ENCODE measurements at regions not wholly inside any gene's neighbourhood (a gene's known extent, or its start where the extent isn't known, plus 50 kb on each side); places are given as distances from the start of the nearest gene placed in this dataset.
A peak's percentile ranks its signal among the peaks of the same experiment; 100 is the strongest.
"Not testable (repeated sequence)": the region's sequence is repeated elsewhere in the genome, so short reads cannot be mapped to it uniquely, and the experiment has no call there.

- no peak for DNase-seq
- Histone ChIP-seq H3K27me3 (ENCODE audit: control insufficient read depth, insufficient read depth) (no peaks in the 10 kb centered on the region), H3K4me1 (ENCODE audit: control insufficient read depth, insufficient read depth, low read length) (no peaks in the 10 kb centered on the region), H3K27ac (ENCODE audit: low read length) (no peak overlapping the region), H3K4me3 (ENCODE audit: low read length) (no peak overlapping the region), H3K9me3 (ENCODE audit: control insufficient read depth, low read length) (no peaks in the 10 kb centered on the region)
- no peak for ATAC-seq
- intact Hi-C loops (cut with DNase I), result no loop called here
- 96% methylated on average over 3 of the region's 3 CpGs for WGBS
Measured at GRCh38 chr3:152206243-152206760, 62.4 kb upstream of the MBNL1 start.

DNA sequence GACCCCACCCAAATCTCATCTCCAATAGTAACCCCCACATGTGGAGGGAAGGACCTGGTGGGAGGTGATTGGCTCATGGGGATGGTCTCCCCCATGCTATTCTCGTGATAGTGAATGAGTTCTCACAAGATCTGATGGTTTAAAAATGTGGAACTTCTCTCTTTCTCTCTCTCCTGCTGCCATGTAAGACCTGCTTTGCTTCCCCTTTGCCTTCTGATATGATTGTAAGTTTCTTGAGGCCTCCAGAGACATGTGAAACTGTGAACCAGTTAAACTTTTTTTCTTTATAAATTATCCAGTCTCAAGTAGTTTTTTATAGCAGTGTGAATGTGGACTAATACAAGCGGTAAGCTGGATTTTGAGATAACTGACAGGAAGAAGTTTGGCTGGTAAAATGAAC is 60.3 kb upstream of the MBNL1 start:
- no peaks in the 10 kb centered on the region for H3K9me3 ChIP-seq (ENCODE audit: control insufficient read depth, low read length)

GRCh38 chr3:152209060-152209459 is 59.7 kb upstream of the MBNL1 start:
- Histone ChIP-seq H3K27ac (ENCODE audit: low read length) (no peak overlapping the region), H3K27me3 (ENCODE audit: control insufficient read depth, insufficient read depth) (no peaks in the 10 kb centered on the region), H3K4me1 (ENCODE audit: control insufficient read depth, insufficient read depth, low read length) (no peaks in the 10 kb centered on the region), H3K4me3 (ENCODE audit: low read length) (no peak overlapping the region), H3K9me3 (ENCODE audit: control insufficient read depth, low read length) (no peaks in the 10 kb centered on the region)
- WGBS, result 90% methylated on average over 2 of the region's 2 CpGs
- DNase-seq (no peak), ATAC-seq (no peak)
- intact Hi-C loops (cut with DNase I), result no loop called here

More for the DNA sequence above, 60.3 kb upstream of the MBNL1 start:
- ATAC-seq (no peak), DNase-seq (no peak)
- no peak overlapping the region for H3K4me3 ChIP-seq (ENCODE audit: low read length)
- no peak overlapping the region for H3K27ac ChIP-seq (ENCODE audit: low read length)
- WGBS, result 73% methylated on average over 2 of the region's 2 CpGs
- H3K27me3 ChIP-seq (ENCODE audit: control insufficient read depth, insufficient read depth), result no peaks in the 10 kb centered on the region
- no peaks in the 10 kb centered on the region for H3K4me1 ChIP-seq (ENCODE audit: control insufficient read depth, insufficient read depth, low read length)
- intact Hi-C loops (cut with DNase I), result no loop called here

GRCh38 chr3:152209776-152210175 is 59.0 kb upstream of the MBNL1 start:
- Histone ChIP-seq H3K27me3 (ENCODE audit: control insufficient read depth, insufficient read depth) (no peaks in the 10 kb centered on the region), H3K4me1 (ENCODE audit: control insufficient read depth, insufficient read depth, low read length) (no peaks in the 10 kb centered on the region), H3K9me3 (ENCODE audit: control insufficient read depth, low read length) (no peaks in the 10 kb centered on the region), H3K27ac (ENCODE audit: low read length) (no peak overlapping the region), H3K4me3 (ENCODE audit: low read length) (no peak overlapping the region)
- intact Hi-C loops (cut with DNase I), result no loop called here
- DNase-seq (no peak), ATAC-seq (no peak)
- WGBS, result 97% methylated on average over 5 of the region's 5 CpGs

GRCh38 chr3:152210697-152211096 is 58.0 kb upstream of the MBNL1 start:
- DNase-seq (no peak), ATAC-seq (no peak)
- Histone ChIP-seq H3K4me1 (ENCODE audit: control insufficient read depth, insufficient read depth, low read length) (no peaks in the 10 kb centered on the region), H3K27ac (ENCODE audit: low read length) (no peak overlapping the region), H3K4me3 (ENCODE audit: low read length) (no peak overlapping the region), H3K9me3 (ENCODE audit: control insufficient read depth, low read length) (no peaks in the 10 kb centered on the region), H3K27me3 (ENCODE audit: control insufficient read depth, insufficient read depth) (no peaks in the 10 kb centered on the region)
- WGBS, result 81% methylated on average over 2 of the region's 2 CpGs
- intact Hi-C loops (cut with DNase I), result no loop called here

GRCh38 chr3:152211655-152212054 is 57.1 kb upstream of the MBNL1 start:
- no peak overlapping the region for H3K4me3 ChIP-seq (ENCODE audit: low read length)
- intact Hi-C loops (cut with DNase I), result no loop called here
- H3K4me1 ChIP-seq (ENCODE audit: control insufficient read depth, insufficient read depth, low read length), result no peaks in the 10 kb centered on the region
- no peaks in the 10 kb centered on the region for H3K27me3 ChIP-seq (ENCODE audit: control insufficient read depth, insufficient read depth)
- ATAC-seq (no peak), DNase-seq (no peak)
- WGBS, result 86% methylated on average over 1 of the region's 1 CpG
- no peak overlapping the region for H3K27ac ChIP-seq (ENCODE audit: low read length)
- H3K9me3 ChIP-seq (ENCODE audit: control insufficient read depth, low read length), result no peaks in the 10 kb centered on the region

DNA sequence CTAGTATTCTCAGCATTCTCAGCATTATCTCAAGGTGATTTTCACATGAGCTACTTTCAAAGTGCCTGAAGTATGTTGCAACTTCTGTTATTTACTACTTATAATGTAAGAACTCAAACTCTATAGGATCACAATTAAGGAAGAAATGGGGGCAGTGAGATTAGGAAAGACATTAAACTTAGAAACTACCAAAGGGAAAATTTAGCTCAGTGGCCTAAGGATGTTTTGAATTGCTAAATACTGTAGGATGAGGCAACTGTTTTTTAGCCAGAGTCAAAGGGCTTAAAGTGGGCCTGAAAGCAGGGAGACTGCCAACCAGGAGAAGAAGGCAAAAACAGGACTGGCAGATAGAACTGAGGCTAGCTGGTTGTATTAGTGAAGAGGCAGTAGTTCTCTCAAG is 55.5 kb upstream of the MBNL1 start:
- Histone ChIP-seq H3K27ac (ENCODE audit: low read length) (no peak overlapping the region), H3K27me3 (ENCODE audit: control insufficient read depth, insufficient read depth) (no peaks in the 10 kb centered on the region), H3K4me3 (ENCODE audit: low read length) (no peak overlapping the region), H3K4me1 (ENCODE audit: control insufficient read depth, insufficient read depth, low read length) (no peaks in the 10 kb centered on the region), H3K9me3 (ENCODE audit: control insufficient read depth, low read length) (no peaks in the 10 kb centered on the region)
- intact Hi-C loops (cut with DNase I), result no loop called here
- no peak for ATAC-seq
- DNase-seq, result no peak

DNA sequence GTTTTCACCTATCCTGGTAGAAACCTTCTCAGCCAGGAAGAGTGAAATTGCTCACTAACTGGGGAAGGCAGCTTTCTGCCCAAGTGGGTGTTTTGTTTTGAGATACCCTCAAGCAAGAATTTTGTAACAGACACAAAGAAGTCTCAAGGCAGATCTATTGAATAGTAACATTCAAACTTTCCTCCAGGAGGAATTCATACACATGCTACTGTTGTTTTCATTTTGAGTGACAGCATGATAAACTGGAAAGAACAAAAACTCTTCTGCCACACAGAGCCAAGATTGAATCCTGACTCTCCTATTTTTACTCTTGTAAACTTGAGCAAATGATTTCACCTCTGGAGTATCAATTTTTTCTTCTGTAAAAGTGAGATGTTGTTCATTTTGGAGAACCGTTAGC is 54.8 kb upstream of the MBNL1 start:
- no peaks in the 10 kb centered on the region for H3K27me3 ChIP-seq (ENCODE audit: control insufficient read depth, insufficient read depth)
- H3K4me1 ChIP-seq (ENCODE audit: control insufficient read depth, insufficient read depth, low read length), result no peaks in the 10 kb centered on the region
- no peak for ATAC-seq
- intact Hi-C loops (cut with DNase I), result no loop called here
- H3K4me3 ChIP-seq (ENCODE audit: low read length), result no peak overlapping the region
- 87% methylated on average over 1 of the region's 1 CpG for WGBS
- H3K9me3 ChIP-seq (ENCODE audit: control insufficient read depth, low read length), result no peaks in the 10 kb centered on the region
- H3K27ac ChIP-seq (ENCODE audit: low read length), result no peak overlapping the region
- no peak for DNase-seq

GRCh38 chr3:152216960-152217865 is 51.5 kb upstream of the MBNL1 start:
- H3K27ac ChIP-seq (ENCODE audit: low read length); H3K27me3 ChIP-seq (ENCODE audit: control insufficient read depth, insufficient read depth): not testable (repeated sequence)

DNA sequence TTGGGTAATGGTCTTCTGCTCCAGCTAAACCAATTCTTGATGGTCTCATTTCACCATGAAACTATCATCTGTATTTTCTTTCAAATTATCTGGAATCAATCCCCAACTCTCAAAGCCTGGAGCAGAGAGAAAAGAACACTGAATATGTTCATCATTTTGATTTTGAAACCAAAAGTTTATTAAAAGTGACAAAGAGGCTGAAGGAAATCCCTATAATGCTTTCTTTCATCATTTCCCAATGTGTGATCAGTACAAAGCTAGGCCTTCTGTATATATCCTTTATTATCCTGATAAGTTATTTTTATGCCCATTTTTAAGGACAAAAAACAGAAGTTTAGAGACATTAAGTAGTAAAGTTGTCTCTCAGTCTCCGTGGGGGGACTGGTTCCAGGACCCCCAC is 50.1 kb upstream of the MBNL1 start:
- H3K27me3 ChIP-seq (ENCODE audit: control insufficient read depth, insufficient read depth), result no peaks in the 10 kb centered on the region
- H3K9me3 ChIP-seq (ENCODE audit: control insufficient read depth, low read length), result no peaks in the 10 kb centered on the region
- 93% methylated on average over 1 of the region's 1 CpG for WGBS
- H3K4me3 ChIP-seq (ENCODE audit: low read length), result no peak overlapping the region
- intact Hi-C loops (cut with DNase I), result no loop called here
- no peak overlapping the region for H3K27ac ChIP-seq (ENCODE audit: low read length)
- no peak for DNase-seq
- ATAC-seq, result no peak
- no peaks in the 10 kb centered on the region for H3K4me1 ChIP-seq (ENCODE audit: control insufficient read depth, insufficient read depth, low read length)

More at GRCh38 chr3:152216960-152217865, 51.5 kb upstream of the MBNL1 start:
- H3K9me3 ChIP-seq (ENCODE audit: control insufficient read depth, low read length); intact Hi-C loops (cut with DNase I); ATAC-seq; H3K4me1 ChIP-seq (ENCODE audit: control insufficient read depth, insufficient read depth, low read length); H3K4me3 ChIP-seq (ENCODE audit: low read length): not testable (repeated sequence)
- DNase-seq, result peak in 2 of 3 donors; percentile 50 to 54
- 97% methylated on average over 34 of the region's 34 CpGs for WGBS
